NK-92 (cell line): ENCODE measurements at regions not wholly inside any gene's neighbourhood (a gene's known extent, or its start where the extent isn't known, plus 50 kb on each side); places are given as distances from the start of the nearest gene placed in this dataset.
A peak's percentile ranks its signal among the peaks of the same experiment; 100 is the strongest.
"Not testable (repeated sequence)": the region's sequence is repeated elsewhere in the genome, so short reads cannot be mapped to it uniquely, and the experiment has no call there.

Source experiments
- DNase-seq: peaks from one replicate; lab custom pipeline; 2025; ENCODE audit not compliant: unreplicated experiment; lab: John Stamatoyannopoulos, UW

GRCh38 chr7:149637911-149638565, 135.3 kb downstream of the ZNF467 start:
- no peak for DNase-seq

- no peak for DNase-seq
These were observed 137.6 kb downstream of the ZNF467 start for GRCh38 chr7:149635561-149636329.

GRCh38 chr7:149633976-149634945, 136.7 kb upstream of the ZNF746 start:
- DNase-seq = no peak

GRCh38 chr7:149628361-149629149, 130.9 kb upstream of the ZNF746 start:
- DNase-seq = not testable (repeated sequence)

- DNase-seq = no peak
These were observed 130.3 kb upstream of the ZNF746 start for GRCh38 chr7:149627911-149628310.

GRCh38 chr7:149626972-149627371, 129.4 kb upstream of the ZNF746 start:
- DNase-seq = no peak

- no peak for DNase-seq
These were observed 128.4 kb upstream of the ZNF746 start for GRCh38 chr7:149625947-149626392.

- no peak for DNase-seq
These were observed 127.8 kb upstream of the ZNF746 start for GRCh38 chr7:149625340-149625946.

- peak; percentile 57 for DNase-seq
These were observed 127.1 kb upstream of the ZNF746 start for GRCh38 chr7:149624419-149625339.

GRCh38 chr7:149624006-149624405, 126.4 kb upstream of the ZNF746 start:
- DNase-seq = no peak

- not testable (repeated sequence) for DNase-seq
These were observed 125.8 kb upstream of the ZNF746 start for GRCh38 chr7:149623262-149623997.

GRCh38 chr7:149622444-149623210, 125.0 kb upstream of the ZNF746 start:
- no peak for DNase-seq

- DNase-seq = no peak
These were observed 124.2 kb upstream of the ZNF746 start for GRCh38 chr7:149621776-149622175.

GRCh38 chr7:149620961-149621360, 123.4 kb upstream of the ZNF746 start:
- no peak for DNase-seq

GRCh38 chr7:149616898-149617297, 119.3 kb upstream of the ZNF746 start:
- no peak for DNase-seq

GRCh38 chr7:149615690-149616270, 118.2 kb upstream of the ZNF746 start:
- DNase-seq = no peak

GRCh38 chr7:149610441-149611011, 112.9 kb upstream of the ZNF746 start:
- no peak for DNase-seq
